ENCODE measurements at regions not wholly inside any gene's neighbourhood (a gene's known extent, or its start where the extent isn't known, plus 50 kb on each side); places are given as distances from the start of the nearest gene placed in this dataset.

DNA sequence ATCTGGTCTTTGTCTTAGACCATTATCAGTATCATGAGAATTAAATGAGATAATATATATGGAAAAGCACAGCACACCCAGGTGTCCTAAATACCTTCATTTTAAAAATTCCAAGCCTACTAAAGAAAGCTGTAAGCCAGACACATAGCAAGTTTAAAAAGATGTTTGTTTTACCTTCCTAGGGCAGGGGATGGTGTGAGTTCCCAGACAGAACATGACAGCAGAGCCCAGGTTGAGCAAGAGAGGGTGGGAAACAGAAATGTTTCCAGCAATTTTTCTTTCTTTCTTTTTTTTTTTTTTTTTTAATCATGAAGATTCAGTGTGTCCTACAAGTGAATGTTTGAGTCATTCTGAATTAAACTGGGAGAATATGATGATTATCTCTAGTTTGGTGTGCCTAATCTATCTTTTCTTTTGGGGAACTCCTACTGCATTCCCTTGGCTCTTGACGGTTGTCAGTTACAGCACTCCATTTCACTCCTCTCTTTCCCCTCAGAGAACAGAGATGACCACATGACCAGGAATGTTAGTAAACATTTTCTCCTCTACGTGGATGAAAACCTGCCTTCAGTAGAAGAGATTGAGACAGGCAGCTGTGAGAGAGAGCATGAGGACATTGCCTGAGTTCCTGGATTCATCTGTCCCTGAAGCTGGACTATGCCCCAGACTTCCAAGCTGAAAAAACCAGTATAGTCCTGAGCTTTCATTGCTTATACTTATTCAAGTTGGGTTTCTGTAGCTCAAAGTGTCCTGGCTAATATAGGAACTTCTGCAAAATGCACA, 54.5 kb upstream of the ARL14 start:
- no peak overlapping the region for H3K4me3 ChIP-seq (ENCODE audit: low read depth, low read length)
- no peak for DNase-seq (ENCODE audit: low read depth)
- TF ChIP-seq, protein P1, sequence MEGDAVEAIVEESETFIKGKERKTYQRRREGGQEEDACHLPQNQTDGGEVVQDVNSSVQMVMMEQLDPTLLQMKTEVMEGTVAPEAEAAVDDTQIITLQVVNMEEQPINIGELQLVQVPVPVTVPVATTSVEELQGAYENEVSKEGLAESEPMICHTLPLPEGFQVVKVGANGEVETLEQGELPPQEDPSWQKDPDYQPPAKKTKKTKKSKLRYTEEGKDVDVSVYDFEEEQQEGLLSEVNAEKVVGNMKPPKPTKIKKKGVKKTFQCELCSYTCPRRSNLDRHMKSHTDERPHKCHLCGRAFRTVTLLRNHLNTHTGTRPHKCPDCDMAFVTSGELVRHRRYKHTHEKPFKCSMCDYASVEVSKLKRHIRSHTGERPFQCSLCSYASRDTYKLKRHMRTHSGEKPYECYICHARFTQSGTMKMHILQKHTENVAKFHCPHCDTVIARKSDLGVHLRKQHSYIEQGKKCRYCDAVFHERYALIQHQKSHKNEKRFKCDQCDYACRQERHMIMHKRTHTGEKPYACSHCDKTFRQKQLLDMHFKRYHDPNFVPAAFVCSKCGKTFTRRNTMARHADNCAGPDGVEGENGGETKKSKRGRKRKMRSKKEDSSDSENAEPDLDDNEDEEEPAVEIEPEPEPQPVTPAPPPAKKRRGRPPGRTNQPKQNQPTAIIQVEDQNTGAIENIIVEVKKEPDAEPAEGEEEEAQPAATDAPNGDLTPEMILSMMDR (conservative IDR thresholded peaks at IDR 0.05; ENCODE audit: low read depth, low read length): no peak

DNA sequence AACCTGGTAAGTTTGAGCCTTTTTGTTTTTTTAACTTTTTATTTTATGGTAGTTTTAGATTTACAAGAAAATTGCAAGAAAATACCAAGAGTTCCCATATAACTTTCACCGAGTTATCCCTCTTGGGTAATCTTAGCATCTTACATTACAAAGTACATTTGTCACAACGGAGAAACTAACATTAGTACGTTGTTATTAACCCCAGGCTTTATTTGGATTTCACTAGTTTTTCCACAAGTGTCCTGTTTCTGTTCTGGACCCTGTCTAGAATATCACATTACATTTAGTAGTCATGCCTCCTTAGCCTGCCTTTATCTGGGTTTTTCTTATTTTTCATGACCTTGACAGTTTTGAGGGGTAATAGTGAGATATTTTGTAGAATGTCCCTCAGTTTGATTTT, 53.5 kb upstream of the KPNA4 start:
- no peak overlapping the region for H3K4me3 ChIP-seq (ENCODE audit: low read depth, low read length)
- TF ChIP-seq, protein P1 (conservative IDR thresholded peaks at IDR 0.05; ENCODE audit: low read depth, low read length): no peak
- no peak for DNase-seq (ENCODE audit: low read depth)

DNA sequence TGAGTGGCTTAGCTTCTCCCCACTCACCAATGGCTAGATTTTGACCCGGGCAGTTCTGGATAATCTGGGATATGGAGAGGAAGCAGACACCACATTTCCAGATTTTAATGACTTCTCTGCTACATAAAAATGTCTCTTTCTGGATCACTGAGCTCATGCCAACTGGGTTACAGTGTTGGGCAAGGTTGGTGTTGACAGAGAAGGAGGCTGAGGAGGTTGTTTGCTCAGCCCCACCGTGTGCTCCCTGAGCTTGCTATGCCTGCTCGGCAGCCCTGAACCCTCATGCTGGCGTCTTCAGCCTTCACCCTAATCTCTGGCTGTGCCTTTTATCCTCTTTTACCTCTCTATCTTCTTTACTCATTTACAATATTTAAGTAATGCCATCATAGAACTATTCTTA, 53.0 kb upstream of the KPNA4 start:
- DNase-seq (ENCODE audit: low read depth): no peak
- TF ChIP-seq, protein P1 (conservative IDR thresholded peaks at IDR 0.05; ENCODE audit: low read depth, low read length): no peak
- no peak overlapping the region for H3K4me3 ChIP-seq (ENCODE audit: low read depth, low read length)

DNA sequence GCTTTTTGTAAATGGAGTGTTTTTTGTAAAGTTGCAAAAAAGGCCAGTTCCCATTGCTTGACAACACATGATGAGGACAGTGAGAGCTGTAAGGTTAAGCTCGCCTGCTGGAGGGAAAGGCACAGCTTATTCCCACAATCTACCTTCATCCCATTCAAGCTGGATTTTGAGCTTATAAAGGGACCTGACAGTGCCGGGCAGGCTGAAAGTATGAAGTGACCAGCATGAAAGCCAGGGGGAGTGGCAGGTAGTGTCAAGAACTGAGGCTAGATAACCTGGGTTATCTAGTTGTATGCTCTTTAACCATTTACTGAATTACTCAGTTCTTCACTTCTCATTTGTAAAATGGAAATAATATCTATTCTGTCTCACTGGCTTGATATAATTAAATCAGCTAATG, 52.3 kb upstream of the KPNA4 start:
- DNase-seq (ENCODE audit: low read depth): no peak
- no peak overlapping the region for H3K4me3 ChIP-seq (ENCODE audit: low read depth, low read length)
- TF ChIP-seq, protein P1 (conservative IDR thresholded peaks at IDR 0.05; ENCODE audit: low read depth, low read length): peak; percentile 19

DNA sequence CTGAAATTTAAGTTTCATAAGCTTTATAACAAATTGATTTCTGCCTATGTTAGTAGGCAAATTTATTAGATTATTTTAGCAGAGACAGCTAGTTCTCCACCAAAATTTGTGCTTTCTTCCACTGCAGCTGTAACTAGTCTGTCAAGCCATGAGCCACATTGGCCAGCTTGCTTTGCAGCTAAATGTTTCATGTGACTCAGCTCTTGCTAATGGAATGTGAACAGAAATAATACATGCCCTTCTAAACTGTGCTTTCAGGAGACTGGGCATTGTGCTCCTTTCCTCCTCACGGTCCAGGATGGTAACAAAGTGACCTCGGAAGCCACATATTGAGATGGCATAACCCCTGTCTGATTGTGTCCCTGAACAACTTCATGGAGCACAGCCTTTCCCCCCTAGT, 51.3 kb upstream of the KPNA4 start:
- TF ChIP-seq, protein P1 (conservative IDR thresholded peaks at IDR 0.05; ENCODE audit: low read depth, low read length): no peak
- DNase-seq (ENCODE audit: low read depth): no peak
- no peak overlapping the region for H3K4me3 ChIP-seq (ENCODE audit: low read depth, low read length)

DNA sequence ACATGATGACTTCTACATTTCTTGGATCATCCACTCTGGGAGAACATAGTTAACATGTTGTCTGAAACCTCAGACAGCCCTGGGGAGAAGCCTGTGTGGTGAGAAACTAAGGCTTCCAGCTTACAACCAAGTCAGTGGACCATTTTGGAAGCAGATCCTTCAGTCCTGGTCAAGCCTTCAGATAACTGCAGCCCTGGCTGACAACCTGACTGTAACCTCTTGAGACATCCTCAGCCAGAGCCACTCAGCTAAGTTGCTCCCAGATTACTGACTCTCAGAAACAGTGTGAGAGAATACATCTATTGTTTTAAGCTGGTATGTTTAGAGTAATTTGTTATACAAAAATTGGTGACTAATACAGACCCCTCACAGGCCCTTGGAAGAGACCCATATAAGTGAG, 50.9 kb upstream of the KPNA4 start:
- DNase-seq (ENCODE audit: low read depth): no peak
- no peak overlapping the region for H3K4me3 ChIP-seq (ENCODE audit: low read depth, low read length)
- TF ChIP-seq, protein P1 (conservative IDR thresholded peaks at IDR 0.05; ENCODE audit: low read depth, low read length): no peak

All from epithelial cell of proximal tubule (primary cell).